ENCODE measurements at regions not wholly inside any gene's neighbourhood (a gene's known extent, or its start where the extent isn't known, plus 50 kb on each side); places are given as distances from the start of the nearest gene placed in this dataset.

DNA sequence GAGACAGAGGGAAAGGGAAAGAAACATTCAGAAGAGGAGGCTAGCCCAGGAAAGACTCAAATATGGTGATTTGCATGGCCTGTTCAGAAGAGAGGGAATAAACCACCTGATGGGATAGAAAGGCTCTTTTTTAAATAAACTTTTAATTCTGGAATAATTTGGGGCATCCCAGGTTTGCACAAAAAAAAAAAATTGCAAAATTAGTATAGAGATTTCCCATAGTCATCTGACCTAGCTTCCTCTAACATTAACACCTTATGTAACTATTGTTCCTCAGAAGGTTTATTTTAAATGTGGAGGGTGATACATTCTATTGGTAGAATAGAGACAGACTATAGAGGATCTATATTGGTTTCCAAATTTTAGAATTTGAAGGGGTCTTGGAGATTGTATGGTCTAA, 330.4 kb upstream of the SLC14A2 start:
- ATAC-seq (ENCODE audit: poor library complexity) (no peak), DNase-seq (no peak)
- no peak overlapping the region for H3K4me3 ChIP-seq (ENCODE audit: low read length)
- Mint-ChIP-seq H3K4me3 (no peak overlapping the region), H3K4me1 (ENCODE audit: low read depth) (no peaks in the 10 kb centered on the region), H3K27me3 (no peaks in the 10 kb centered on the region), H3K36me3 (ENCODE audit: low read depth) (no peaks in the 10 kb centered on the region), H3K27ac (no peak overlapping the region), H3K9me3 (no peaks in the 10 kb centered on the region)
- no peaks in the 10 kb centered on the region for H3K9me3 ChIP-seq (ENCODE audit: control insufficient read depth in 1 of 2, insufficient read depth in 1 of 2, low read length in 2 of 2)
- ChIA-PET CTCF (no interaction called here), POLR2A (no interaction called here)
- TF ChIP-seq, protein P1, sequence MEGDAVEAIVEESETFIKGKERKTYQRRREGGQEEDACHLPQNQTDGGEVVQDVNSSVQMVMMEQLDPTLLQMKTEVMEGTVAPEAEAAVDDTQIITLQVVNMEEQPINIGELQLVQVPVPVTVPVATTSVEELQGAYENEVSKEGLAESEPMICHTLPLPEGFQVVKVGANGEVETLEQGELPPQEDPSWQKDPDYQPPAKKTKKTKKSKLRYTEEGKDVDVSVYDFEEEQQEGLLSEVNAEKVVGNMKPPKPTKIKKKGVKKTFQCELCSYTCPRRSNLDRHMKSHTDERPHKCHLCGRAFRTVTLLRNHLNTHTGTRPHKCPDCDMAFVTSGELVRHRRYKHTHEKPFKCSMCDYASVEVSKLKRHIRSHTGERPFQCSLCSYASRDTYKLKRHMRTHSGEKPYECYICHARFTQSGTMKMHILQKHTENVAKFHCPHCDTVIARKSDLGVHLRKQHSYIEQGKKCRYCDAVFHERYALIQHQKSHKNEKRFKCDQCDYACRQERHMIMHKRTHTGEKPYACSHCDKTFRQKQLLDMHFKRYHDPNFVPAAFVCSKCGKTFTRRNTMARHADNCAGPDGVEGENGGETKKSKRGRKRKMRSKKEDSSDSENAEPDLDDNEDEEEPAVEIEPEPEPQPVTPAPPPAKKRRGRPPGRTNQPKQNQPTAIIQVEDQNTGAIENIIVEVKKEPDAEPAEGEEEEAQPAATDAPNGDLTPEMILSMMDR (IDR thresholded peaks at IDR 0.05) = no peak
- no peaks in the 10 kb centered on the region for H3K27me3 ChIP-seq (ENCODE audit: control insufficient read depth in 1 of 2, insufficient read depth in 2 of 2, low read length in 2 of 2)
- H3K36me3 ChIP-seq (ENCODE audit: insufficient read depth, low read length) = no peaks in the 10 kb centered on the region
- intact Hi-C loops (cut with DNase I, micrococcal nuclease) = no loop called here
- no peaks in the 10 kb centered on the region for H3K4me1 ChIP-seq (ENCODE audit: insufficient read depth, low read length)
- H3K27ac ChIP-seq (ENCODE audit: low read depth in 1 of 2, low read length in 2 of 2) = no peak overlapping the region

- TF ChIP-seq, protein P1 (IDR thresholded peaks at IDR 0.05) = no peak
- Histone ChIP-seq H3K27ac (ENCODE audit: low read depth in 1 of 2, low read length in 2 of 2) (no peak overlapping the region), H3K36me3 (ENCODE audit: insufficient read depth, low read length) (no peaks in the 10 kb centered on the region), H3K4me3 (ENCODE audit: low read length) (no peak overlapping the region), H3K9me3 (ENCODE audit: control insufficient read depth in 1 of 2, insufficient read depth in 1 of 2, low read length in 2 of 2) (no peaks in the 10 kb centered on the region), H3K27me3 (ENCODE audit: control insufficient read depth in 1 of 2, insufficient read depth in 2 of 2, low read length in 2 of 2) (peaks cover 0 to 2% of the 10 kb centered on the region in 2 experiments), H3K4me1 (ENCODE audit: insufficient read depth, low read length) (no peaks in the 10 kb centered on the region)
- intact Hi-C loops (cut with DNase I, micrococcal nuclease) = no loop called here
- DNase-seq (no peak), ATAC-seq (ENCODE audit: poor library complexity) (no peak)
- H3K36me3 Mint-ChIP-seq (ENCODE audit: low read depth) = no peaks in the 10 kb centered on the region
- CTCF ChIA-PET = no interaction called here
- H3K9me3 Mint-ChIP-seq = no peaks in the 10 kb centered on the region
- H3K27ac Mint-ChIP-seq = no peak overlapping the region
- no peaks in the 10 kb centered on the region for H3K27me3 Mint-ChIP-seq
- POLR2A ChIA-PET = no interaction called here
- no peaks in the 10 kb centered on the region for H3K4me1 Mint-ChIP-seq (ENCODE audit: low read depth)
- no peak overlapping the region for H3K4me3 Mint-ChIP-seq
Measured at GRCh38 chr18:45285251-45285650, 330.0 kb upstream of the SLC14A2 start.

GRCh38 chr18:45286431-45286830, 328.8 kb upstream of the SLC14A2 start:
- ChIA-PET CTCF (no interaction called here), POLR2A (no interaction called here)
- Mint-ChIP-seq H3K27me3 (no peaks in the 10 kb centered on the region), H3K4me3 (no peak overlapping the region), H3K9me3 (no peaks in the 10 kb centered on the region), H3K36me3 (ENCODE audit: low read depth) (no peaks in the 10 kb centered on the region), H3K27ac (no peak overlapping the region), H3K4me1 (ENCODE audit: low read depth) (no peaks in the 10 kb centered on the region)
- intact Hi-C loops (cut with DNase I, micrococcal nuclease) = no loop called here
- ATAC-seq (ENCODE audit: poor library complexity) (no peak), DNase-seq (no peak)
- TF ChIP-seq, protein P1 (IDR thresholded peaks at IDR 0.05) = no peak
- Histone ChIP-seq H3K4me1 (ENCODE audit: insufficient read depth, low read length) (no peaks in the 10 kb centered on the region), H3K27ac (ENCODE audit: low read depth in 1 of 2, low read length in 2 of 2) (no peak overlapping the region), H3K27me3 (ENCODE audit: control insufficient read depth in 1 of 2, insufficient read depth in 2 of 2, low read length in 2 of 2) (peaks cover 0 to 2% of the 10 kb centered on the region in 2 experiments), H3K4me3 (ENCODE audit: low read length) (no peak overlapping the region), H3K9me3 (ENCODE audit: control insufficient read depth in 1 of 2, insufficient read depth in 1 of 2, low read length in 2 of 2) (no peaks in the 10 kb centered on the region), H3K36me3 (ENCODE audit: insufficient read depth, low read length) (no peaks in the 10 kb centered on the region)
